PC-3 (cell line): ENCODE measurements at regions not wholly inside any gene's neighbourhood (a gene's known extent, or its start where the extent isn't known, plus 50 kb on each side); places are given as distances from the start of the nearest gene placed in this dataset.
A peak's percentile ranks its signal among the peaks of the same experiment; 100 is the strongest.
"Not testable (repeated sequence)": the region's sequence is repeated elsewhere in the genome, so short reads cannot be mapped to it uniquely, and the experiment has no call there.

ENCODE experiments used
- ATAC-seq: fragments of 200-7000 bp; cut with Tn5 transposase; 2 replicates; pipeline ENCODE4 v1.9.1; 2020; ENCODE audit warnings: mild to moderate bottlenecking, moderate library complexity
- BruUV-seq: library from RNA; stranded (reverse); fragments of 400-500 nt; replicated peaks from 2 replicates; lab custom pipeline; 2021; lab: Mats Ljungman, UMichigan
- CTCF ChIA-PET: fragments of 300-600 bp; sonication (Branson Sonifier 250); formaldehyde crosslinking; loops from one replicate; lab custom pipeline; 2022; ENCODE audit warnings: antibody characterized with exemption; lab: Charles Lee
- POLR2A ChIA-PET: fragments of 300-600 bp; sonication (Branson Sonifier 250); formaldehyde crosslinking; loops from one replicate; lab custom pipeline; 2022; ENCODE audit warnings: antibody characterized with exemption; ENCODE audit not compliant: unreplicated experiment; lab: Charles Lee
- DNase-seq: peaks from one replicate; pipeline ENCODE4 v3.0.0-alpha.2; 2015
- H2AFZ ChIP-seq: fragments of 300-600 bp; sonication (generic); 2 replicates; pipeline ENCODE4 v1.6.0; 2016; ENCODE audit warnings: antibody characterized with exemption, low read length
- H3F3A ChIP-seq: fragments of 300-600 bp; sonication (generic); one replicate; pipeline ENCODE4 v1.6.0; 2017; ENCODE audit warnings: antibody characterized with exemption, low read length, control low read depth, mild to moderate bottlenecking; ENCODE audit not compliant: unreplicated experiment
- H3K27ac ChIP-seq: fragments of 300-600 bp; sonication (generic); 2 replicates; pipeline ENCODE4 v1.5.1; 2016; ENCODE audit warnings: mild to moderate bottlenecking, low read length
- H3K27me3 ChIP-seq: fragments of 300-600 bp; sonication (generic); 2 replicates; pipeline ENCODE4 v1.6.1; 2016; ENCODE audit warnings: low read length, mixed read lengths
- H3K36me3 ChIP-seq: fragments of 300-600 bp; sonication (generic); 2 replicates; pipeline ENCODE4 v1.6.1; 2016; ENCODE audit warnings: low read depth, mixed run types, low read length, mixed read lengths
- H3K4me1 ChIP-seq: fragments of 300-600 bp; sonication (generic); 2 replicates; pipeline ENCODE4 v1.5.1; 2016; ENCODE audit warnings: low read length; ENCODE audit not compliant: insufficient read depth
- H3K4me2 ChIP-seq: fragments of 300-600 bp; sonication (generic); 2 replicates; pipeline ENCODE4 v1.6.0; 2016; ENCODE audit warnings: low read length
- H3K4me3 ChIP-seq: fragments of 300-600 bp; sonication (generic); 2 replicates; pipeline ENCODE4 v1.5.1; 2016; ENCODE audit warnings: mild to moderate bottlenecking, low read length, mixed read lengths
- H3K79me2 ChIP-seq: fragments of 300-600 bp; sonication (generic); 2 replicates; pipeline ENCODE4 v1.6.1; 2017; ENCODE audit warnings: low read length, mixed read lengths
- H3K9ac ChIP-seq: fragments of 300-600 bp; sonication (generic); 2 replicates; pipeline ENCODE4 v1.6.0; 2016; ENCODE audit warnings: mild to moderate bottlenecking, low read length
- H3K9me2 ChIP-seq: fragments of 300-600 bp; sonication (generic); replicated peaks from 2 replicates; pipeline ENCODE4 v1.6.1; 2016; ENCODE audit warnings: mixed run types, low read length, mixed read lengths
- H3K9me3 ChIP-seq: fragments of 300-600 bp; sonication (generic); 2 replicates; pipeline ENCODE4 v1.6.1; 2016; ENCODE audit warnings: low read length, mixed read lengths
- H4K20me1 ChIP-seq: fragments of 300-600 bp; sonication (generic); 2 replicates; pipeline ENCODE4 v1.6.1; 2016; ENCODE audit warnings: low read length, mixed read lengths
- EZH2 ChIP-seq: fragments of 300-600 bp; sonication (generic); IDR thresholded peaks from one replicate; pipeline ENCODE4 v1.6.1; 2017; ENCODE audit warnings: antibody characterized with exemption, mild to moderate bottlenecking, low read length; ENCODE audit not compliant: unreplicated experiment
- EZH2phosphoT487 ChIP-seq: fragments of 300-600 bp; sonication (generic); IDR thresholded peaks from 2 replicates; pipeline ENCODE4 v1.6.1; 2018; ENCODE audit warnings: mild to moderate bottlenecking, antibody characterized with exemption, low read length, borderline replicate concordance
- intact Hi-C: fragments of 100-400 bp; cut with micrococcal nuclease; formaldehyde crosslinking; loops from 2 replicates; pipeline ENCODE4 v1.9.0; 2023
- TF ChIP-seq, protein P1 (sequence below): fragments of 300-600 bp; sonication (generic); conservative IDR thresholded peaks from 2 replicates; pipeline ENCODE4 v1.5.1; 2017; ENCODE audit warnings: antibody characterized with exemption, low read depth, mild to moderate bottlenecking, low read length

DNA sequence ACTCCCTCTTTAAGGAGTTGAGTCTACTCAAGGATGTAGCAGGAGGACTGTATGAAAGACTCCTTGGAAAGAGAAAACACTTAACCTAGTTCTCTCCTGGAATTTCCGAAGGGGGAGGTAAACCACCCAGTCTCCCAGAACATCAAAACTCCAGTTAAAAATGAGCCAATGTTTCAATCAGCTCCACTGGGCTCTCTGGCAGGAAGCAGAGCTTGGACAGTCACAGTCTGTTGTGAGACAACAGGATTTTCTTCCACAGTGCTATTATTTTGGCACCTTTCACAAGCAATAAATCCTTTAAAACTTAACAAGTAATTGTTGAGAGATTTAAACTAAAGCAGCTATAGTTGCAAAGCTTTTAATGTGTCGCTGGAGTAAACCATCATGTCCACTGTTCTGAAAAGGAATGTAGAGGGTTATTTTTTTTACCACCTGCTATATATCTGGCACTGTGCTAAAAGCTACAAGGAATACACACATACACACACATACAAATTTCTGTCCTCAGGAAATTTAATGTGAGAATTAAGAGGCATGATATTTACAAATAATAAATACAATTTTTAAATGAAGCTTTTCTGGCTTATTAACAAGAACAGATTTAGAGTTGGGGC, 229.2 kb upstream of the INTU start:
- no peaks in the 10 kb centered on the region for H3K4me1 ChIP-seq
- DNase-seq (no peak), ATAC-seq (no peak)
- no peaks in the 10 kb centered on the region for H3F3A ChIP-seq
- ChIA-PET CTCF (no interaction called here), POLR2A (no interaction called here)
- H3K4me2 ChIP-seq, result no peak overlapping the region
- H3K27ac ChIP-seq, result no peak overlapping the region
- TF ChIP-seq EZH2phosphoT487, result no peak
- TF ChIP-seq, protein P1, sequence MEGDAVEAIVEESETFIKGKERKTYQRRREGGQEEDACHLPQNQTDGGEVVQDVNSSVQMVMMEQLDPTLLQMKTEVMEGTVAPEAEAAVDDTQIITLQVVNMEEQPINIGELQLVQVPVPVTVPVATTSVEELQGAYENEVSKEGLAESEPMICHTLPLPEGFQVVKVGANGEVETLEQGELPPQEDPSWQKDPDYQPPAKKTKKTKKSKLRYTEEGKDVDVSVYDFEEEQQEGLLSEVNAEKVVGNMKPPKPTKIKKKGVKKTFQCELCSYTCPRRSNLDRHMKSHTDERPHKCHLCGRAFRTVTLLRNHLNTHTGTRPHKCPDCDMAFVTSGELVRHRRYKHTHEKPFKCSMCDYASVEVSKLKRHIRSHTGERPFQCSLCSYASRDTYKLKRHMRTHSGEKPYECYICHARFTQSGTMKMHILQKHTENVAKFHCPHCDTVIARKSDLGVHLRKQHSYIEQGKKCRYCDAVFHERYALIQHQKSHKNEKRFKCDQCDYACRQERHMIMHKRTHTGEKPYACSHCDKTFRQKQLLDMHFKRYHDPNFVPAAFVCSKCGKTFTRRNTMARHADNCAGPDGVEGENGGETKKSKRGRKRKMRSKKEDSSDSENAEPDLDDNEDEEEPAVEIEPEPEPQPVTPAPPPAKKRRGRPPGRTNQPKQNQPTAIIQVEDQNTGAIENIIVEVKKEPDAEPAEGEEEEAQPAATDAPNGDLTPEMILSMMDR, result no peak
- no peak for TF ChIP-seq EZH2
- no TSS peak for BruUV-seq
- H2AFZ ChIP-seq, result no peak overlapping the region
- no peak overlapping the region for H3K9ac ChIP-seq
- no peaks in the 10 kb centered on the region for H3K36me3 ChIP-seq
- no peak overlapping the region for H3K4me3 ChIP-seq
- H4K20me1 ChIP-seq, result no peaks in the 10 kb centered on the region
- no peaks in the 10 kb centered on the region for H3K79me2 ChIP-seq
- no peaks in the 10 kb centered on the region for H3K9me2 ChIP-seq
- intact Hi-C loops, result loop anchor here (10.0 kb wide), 1 partner anchor 779 kb away; no protein-coding TSS in a partner anchor
- H3K27me3 ChIP-seq, result no peaks in the 10 kb centered on the region
- H3K9me3 ChIP-seq, result no peaks in the 10 kb centered on the region

DNA sequence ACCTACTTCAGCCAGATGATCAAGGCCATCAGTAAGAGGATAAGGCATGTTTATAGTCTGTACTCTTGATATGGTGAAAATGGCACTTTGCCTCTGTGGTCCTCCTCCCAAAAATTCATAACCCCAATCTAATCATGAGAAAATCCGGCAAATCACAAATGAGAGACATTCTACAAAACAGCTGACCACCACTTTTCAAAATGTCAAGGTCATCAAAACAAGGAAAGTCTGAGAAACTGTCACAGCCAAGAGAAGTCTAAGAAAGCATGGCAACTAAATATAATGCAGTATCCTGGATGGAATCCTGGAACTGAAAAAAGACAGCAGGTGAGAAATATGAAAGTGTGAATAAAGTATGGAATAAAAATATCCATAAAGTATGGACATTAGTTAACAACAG, 226.6 kb upstream of the INTU start:
- Histone ChIP-seq H3K9me2 (no peaks in the 10 kb centered on the region), H3K79me2 (no peaks in the 10 kb centered on the region), H3K4me3 (no peak overlapping the region), H4K20me1 (no peaks in the 10 kb centered on the region), H3K4me1 (no peaks in the 10 kb centered on the region), H3K4me2 (no peak overlapping the region), H3K9me3 (no peaks in the 10 kb centered on the region), H3K36me3 (no peaks in the 10 kb centered on the region), H3K27me3 (no peaks in the 10 kb centered on the region), H3K9ac (no peak overlapping the region), H3F3A (no peaks in the 10 kb centered on the region), H3K27ac (no peak overlapping the region), H2AFZ (no peak overlapping the region)
- POLR2A ChIA-PET, result no interaction called here
- intact Hi-C loops, result loop anchor here (10.0 kb wide), 1 partner anchor 781 kb away; no protein-coding TSS in a partner anchor
- TF ChIP-seq EZH2phosphoT487 (no peak), EZH2 (no peak)
- TF ChIP-seq, protein P1, result no peak
- ATAC-seq, result no peak
- CTCF ChIA-PET, result no interaction called here
- DNase-seq, result no peak
- BruUV-seq, result no TSS peak

DNA sequence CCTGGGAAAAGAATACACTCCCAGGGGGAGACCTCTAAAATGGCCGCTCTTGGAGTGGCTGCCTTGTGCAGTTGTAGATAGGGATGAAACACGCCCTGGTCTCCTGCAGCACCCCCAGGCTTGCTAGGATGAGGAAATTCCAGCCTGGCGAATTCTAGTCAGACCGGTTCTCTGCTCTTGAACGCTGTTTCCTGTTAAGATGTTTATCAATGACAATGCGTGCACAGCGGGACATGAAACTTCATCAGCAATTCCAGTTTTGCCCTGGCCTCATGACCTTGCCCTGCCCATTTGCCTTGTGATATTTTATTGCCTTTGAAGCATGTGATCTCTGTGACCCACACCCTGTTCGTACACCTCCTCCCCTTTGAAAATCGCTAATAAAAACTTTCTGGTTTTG, 225.2 kb upstream of the INTU start:
- H3K4me2 ChIP-seq, H3K4me3 ChIP-seq, H3K27ac ChIP-seq, H3K79me2 ChIP-seq, H3K4me1 ChIP-seq, H3K9ac ChIP-seq, H3K9me3 ChIP-seq, BruUV-seq, H3K36me3 ChIP-seq, CTCF ChIA-PET, H3F3A ChIP-seq, H2AFZ ChIP-seq, H4K20me1 ChIP-seq, POLR2A ChIA-PET, ATAC-seq, H3K9me2 ChIP-seq, H3K27me3 ChIP-seq: not testable (repeated sequence)
- intact Hi-C loops, result loop anchor here (10.0 kb wide), 1 partner anchor 783 kb away; no protein-coding TSS in a partner anchor
- DNase-seq, result peak; percentile 1
